ENCODE measurements at regions not wholly inside any gene's neighbourhood (a gene's known extent, or its start where the extent isn't known, plus 50 kb on each side); places are given as distances from the start of the nearest gene placed in this dataset.

- TF ChIP-seq SPI1 (IDR thresholded peaks at IDR 0.05; ENCODE audit: low read depth, low read length) (no peak), POLR2A (IDR thresholded peaks at IDR 0.05; ENCODE audit: low read depth, low read length) (no peak)
Measured at GRCh38 chr1:228887101-228887500, 151.8 kb downstream of the RHOU start.

Data from GM12891 (cell line).